ENCODE measurements at regions not wholly inside any gene's neighbourhood (a gene's known extent, or its start where the extent isn't known, plus 50 kb on each side); places are given as distances from the start of the nearest gene placed in this dataset.

DNA sequence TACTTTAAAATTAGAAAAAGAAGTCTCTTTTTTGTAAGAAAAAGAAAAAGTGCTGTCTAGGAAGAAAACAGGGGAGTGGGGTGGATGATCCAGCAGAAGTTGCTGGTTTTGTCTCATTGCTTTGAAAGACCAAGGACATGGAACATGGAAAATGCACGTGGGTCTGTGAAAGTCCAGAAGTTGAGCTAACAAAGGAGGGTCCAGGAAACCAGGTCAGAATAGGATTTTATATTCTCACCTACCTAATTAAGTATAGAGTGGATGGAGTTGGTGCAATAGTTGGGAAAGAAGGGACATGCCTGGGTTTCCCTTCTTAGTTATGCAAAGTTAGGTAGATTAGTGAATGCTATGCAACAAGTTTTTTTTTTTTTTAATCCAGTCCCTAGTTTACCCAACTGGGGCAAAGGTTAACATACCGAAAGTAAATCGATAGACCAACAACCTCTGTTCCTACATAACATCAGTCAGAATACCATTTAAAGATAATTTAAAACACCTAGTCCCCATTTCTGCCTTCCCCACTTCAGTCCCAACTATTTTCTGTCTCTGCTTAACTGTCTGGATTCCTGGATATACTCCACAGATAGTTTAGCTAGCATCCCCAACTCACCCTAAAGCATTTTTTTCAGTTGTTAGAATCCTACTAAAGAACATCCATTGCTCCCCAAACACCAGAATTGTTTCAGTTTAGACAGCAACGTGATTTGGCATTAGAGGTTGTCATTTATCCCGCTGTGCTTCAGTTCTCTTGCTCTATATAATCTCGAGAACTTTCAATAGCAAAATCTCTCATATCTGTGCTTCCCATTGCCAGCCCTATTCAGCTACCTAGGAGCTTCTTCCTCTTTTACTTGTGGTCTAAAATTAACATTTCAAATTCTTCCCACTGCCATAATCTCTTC, 105.7 kb upstream of the PLPPR5 start:
- no peak for DNase-seq (ENCODE audit: insufficient read length, low spot score)
- no peak for FAIRE-seq

DNA sequence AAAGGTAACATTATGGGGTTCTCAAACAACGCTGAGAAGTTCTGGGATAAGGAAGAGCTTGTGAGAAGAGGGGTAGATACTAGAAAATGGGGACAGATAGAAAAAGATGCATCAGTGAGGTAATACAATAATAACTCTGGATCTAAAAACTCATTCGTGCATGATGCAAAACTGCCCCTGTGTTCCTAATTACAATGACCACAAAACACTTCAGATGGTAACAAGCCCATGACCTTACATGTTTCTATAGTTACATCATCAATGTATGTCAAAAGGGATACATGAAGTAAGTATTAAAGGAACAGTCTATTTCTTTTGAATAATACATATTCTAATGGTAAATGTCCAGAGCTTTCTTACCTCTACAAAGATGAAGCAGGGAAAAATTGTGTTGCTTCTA, 110.6 kb upstream of the PLPPR5 start:
- FAIRE-seq, result no peak
- DNase-seq (ENCODE audit: insufficient read length, low spot score), result no peak
- TF ChIP-seq POU2F2 (IDR thresholded peaks at IDR 0.05; ENCODE audit: low read depth, low read length) (no peak), POLR2A (IDR thresholded peaks at IDR 0.05; ENCODE audit: low read depth, low read length) (no peak), PAX5 (IDR thresholded peaks at IDR 0.05; ENCODE audit: insufficient read depth, low read length, severe bottlenecking) (no peak), TAF1 (IDR thresholded peaks at IDR 0.05; ENCODE audit: low read depth, low read length) (no peak), SPI1 (IDR thresholded peaks at IDR 0.05; ENCODE audit: low read depth, low read length) (no peak), POLR2AphosphoS5 (IDR thresholded peaks at IDR 0.05; ENCODE audit: low read depth, low read length) (no peak)

More for the DNA sequence above, 105.7 kb upstream of the PLPPR5 start:
- TF ChIP-seq POU2F2 (IDR thresholded peaks at IDR 0.05; ENCODE audit: low read depth, low read length) (no peak), TAF1 (IDR thresholded peaks at IDR 0.05; ENCODE audit: low read depth, low read length) (no peak), PAX5 (IDR thresholded peaks at IDR 0.05; ENCODE audit: insufficient read depth, low read length, severe bottlenecking) (no peak), POLR2AphosphoS5 (IDR thresholded peaks at IDR 0.05; ENCODE audit: low read depth, low read length) (no peak), SPI1 (IDR thresholded peaks at IDR 0.05; ENCODE audit: low read depth, low read length) (no peak), POLR2A (IDR thresholded peaks at IDR 0.05; ENCODE audit: low read depth, low read length) (no peak)

DNA sequence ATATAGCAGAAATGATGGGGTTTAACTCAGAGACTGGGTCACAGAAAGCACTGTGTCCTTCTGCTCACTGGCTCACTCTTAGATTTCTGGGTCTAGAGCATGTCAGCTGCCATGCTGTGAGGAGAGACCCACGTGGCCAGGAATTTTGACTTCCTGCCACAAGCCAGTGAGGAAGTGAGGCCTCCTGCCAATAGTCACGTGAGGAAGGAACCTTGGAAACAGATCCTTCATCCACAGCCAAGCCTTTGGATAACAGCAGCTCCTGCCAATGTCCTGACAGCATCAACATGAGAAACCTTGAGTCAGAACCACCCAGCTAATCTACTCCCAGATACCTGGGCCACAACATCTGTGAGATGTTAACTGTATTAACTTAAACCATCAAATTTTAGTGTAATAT, 114.5 kb upstream of the PLPPR5 start:
- DNase-seq (ENCODE audit: insufficient read length, low spot score) (no peak), FAIRE-seq (no peak)
- TF ChIP-seq PAX5 (IDR thresholded peaks at IDR 0.05; ENCODE audit: insufficient read depth, low read length, severe bottlenecking), result no peak

DNA sequence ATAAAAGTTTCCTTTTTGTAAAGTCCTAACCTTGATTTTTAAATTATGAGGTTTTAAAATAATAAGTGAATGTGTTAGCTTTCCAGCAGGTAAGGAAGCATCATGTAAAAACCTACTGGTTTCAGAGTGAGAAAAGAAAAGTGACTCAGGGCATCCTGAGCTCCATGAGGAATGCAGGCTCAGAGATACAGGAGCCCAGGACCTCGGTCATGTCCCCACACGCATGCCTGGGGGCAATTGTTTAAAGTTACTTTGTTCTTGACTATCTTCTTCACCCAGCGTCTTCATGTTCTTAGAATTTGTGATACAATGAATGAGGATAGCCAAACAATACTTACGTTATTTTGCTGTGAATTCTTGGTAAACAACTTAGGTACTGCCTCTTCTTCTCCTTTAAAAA, 117.4 kb upstream of the PLPPR5 start:
- no peak for FAIRE-seq
- no peak for TF ChIP-seq POLR2AphosphoS5 (IDR thresholded peaks at IDR 0.05; ENCODE audit: low read depth, low read length)
- no peak for TF ChIP-seq POLR2A (IDR thresholded peaks at IDR 0.05; ENCODE audit: low read depth, low read length)
- no peak for TF ChIP-seq SPI1 (IDR thresholded peaks at IDR 0.05; ENCODE audit: low read depth, low read length)
- no peak for TF ChIP-seq POU2F2 (IDR thresholded peaks at IDR 0.05; ENCODE audit: low read depth, low read length)
- TF ChIP-seq PAX5 (IDR thresholded peaks at IDR 0.05; ENCODE audit: insufficient read depth, low read length, severe bottlenecking), result no peak
- TF ChIP-seq TAF1 (IDR thresholded peaks at IDR 0.05; ENCODE audit: low read depth, low read length), result no peak
- no peak for DNase-seq (ENCODE audit: insufficient read length, low spot score)

DNA sequence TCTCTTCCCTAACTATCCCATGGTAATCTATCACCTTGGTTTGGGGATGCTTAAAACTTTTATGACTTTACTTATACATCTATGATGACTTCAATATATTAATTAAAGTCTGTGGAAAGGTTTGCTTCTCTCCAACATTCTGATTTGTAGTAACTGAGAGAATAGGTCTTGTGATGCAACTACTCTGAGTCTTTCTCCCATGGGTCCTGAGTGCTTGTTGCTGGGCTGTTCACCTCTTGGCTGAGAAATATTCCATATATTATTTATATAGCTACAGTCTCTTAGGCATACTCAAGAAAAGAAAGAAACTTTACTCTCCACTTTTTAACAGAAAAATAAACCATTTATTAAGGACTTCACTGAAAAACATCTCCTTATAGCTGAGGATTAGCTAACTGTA, 119.3 kb upstream of the PLPPR5 start:
- DNase-seq (ENCODE audit: insufficient read length, low spot score) (no peak), FAIRE-seq (no peak)
- TF ChIP-seq SPI1 (IDR thresholded peaks at IDR 0.05; ENCODE audit: low read depth, low read length) (no peak), POLR2A (IDR thresholded peaks at IDR 0.05; ENCODE audit: low read depth, low read length) (no peak), POLR2AphosphoS5 (IDR thresholded peaks at IDR 0.05; ENCODE audit: low read depth, low read length) (no peak), POU2F2 (IDR thresholded peaks at IDR 0.05; ENCODE audit: low read depth, low read length) (no peak), TAF1 (IDR thresholded peaks at IDR 0.05; ENCODE audit: low read depth, low read length) (no peak), PAX5 (IDR thresholded peaks at IDR 0.05; ENCODE audit: insufficient read depth, low read length, severe bottlenecking) (no peak)

DNA sequence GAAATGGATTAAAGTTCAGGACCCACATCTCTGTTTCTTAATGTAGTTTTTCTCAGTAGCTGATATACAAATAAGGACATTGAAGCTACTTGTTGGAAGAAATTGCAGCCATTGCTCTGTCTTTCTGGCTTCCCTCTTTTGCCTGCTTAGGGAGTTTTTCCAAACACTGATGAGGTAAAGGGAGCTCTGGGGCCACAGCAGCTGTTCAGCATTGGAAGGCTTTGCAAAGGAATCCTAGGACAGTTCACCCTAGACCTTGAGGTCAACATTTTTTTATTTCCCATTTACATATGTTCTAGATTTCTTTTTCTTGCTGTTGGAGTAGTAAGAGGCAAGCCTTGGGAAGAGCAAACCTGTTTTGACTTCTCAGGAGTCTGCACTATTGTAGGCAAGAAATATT, 126.9 kb upstream of the PLPPR5 start:
- DNase-seq (ENCODE audit: insufficient read length, low spot score), result no peak
- TF ChIP-seq SPI1 (IDR thresholded peaks at IDR 0.05; ENCODE audit: low read depth, low read length), result no peak
- TF ChIP-seq TAF1 (IDR thresholded peaks at IDR 0.05; ENCODE audit: low read depth, low read length), result no peak
- no peak for TF ChIP-seq POU2F2 (IDR thresholded peaks at IDR 0.05; ENCODE audit: low read depth, low read length)
- no peak for TF ChIP-seq POLR2AphosphoS5 (IDR thresholded peaks at IDR 0.05; ENCODE audit: low read depth, low read length)
- TF ChIP-seq POLR2A (IDR thresholded peaks at IDR 0.05; ENCODE audit: low read depth, low read length), result no peak
- TF ChIP-seq PAX5 (IDR thresholded peaks at IDR 0.05; ENCODE audit: insufficient read depth, low read length, severe bottlenecking), result no peak
- FAIRE-seq, result no peak

DNA sequence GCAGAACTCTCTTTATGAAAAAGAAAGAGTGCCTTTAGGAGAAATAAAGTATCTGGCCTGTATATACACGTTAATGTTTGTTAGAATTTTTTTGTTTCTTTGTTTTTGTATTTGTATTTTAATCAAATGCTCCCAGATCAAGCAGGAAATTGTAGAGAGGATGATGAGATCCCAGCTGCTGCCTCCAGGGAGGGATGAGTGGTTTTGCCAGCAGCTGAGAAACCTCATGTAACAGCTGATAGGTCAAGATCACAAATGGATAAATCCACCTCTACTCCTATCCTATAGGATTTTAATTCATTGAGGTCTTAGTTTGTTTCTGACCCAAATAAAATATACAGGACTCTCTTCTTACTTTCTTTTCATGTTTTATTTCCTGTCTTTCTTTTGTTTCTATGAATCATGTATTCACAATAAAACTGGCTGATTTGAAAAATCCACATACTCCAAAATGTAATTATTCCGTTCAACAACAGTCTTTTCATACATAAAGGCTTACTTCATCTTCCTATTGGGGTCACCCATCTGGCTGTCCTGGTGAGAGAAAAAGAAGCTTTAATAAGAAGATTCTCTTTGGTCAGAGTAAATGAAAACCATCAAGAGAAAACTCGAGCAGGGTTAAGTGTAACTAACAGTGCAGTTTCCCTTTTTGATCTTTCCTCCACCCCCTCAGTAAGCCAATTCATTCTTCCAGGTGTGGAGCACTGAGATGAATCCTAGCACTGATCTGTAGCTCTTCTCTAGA, 129.3 kb upstream of the PLPPR5 start:
- FAIRE-seq, result no peak
- DNase-seq (ENCODE audit: insufficient read length, low spot score), result no peak
- TF ChIP-seq POLR2A (IDR thresholded peaks at IDR 0.05; ENCODE audit: low read depth, low read length), result no peak

DNA sequence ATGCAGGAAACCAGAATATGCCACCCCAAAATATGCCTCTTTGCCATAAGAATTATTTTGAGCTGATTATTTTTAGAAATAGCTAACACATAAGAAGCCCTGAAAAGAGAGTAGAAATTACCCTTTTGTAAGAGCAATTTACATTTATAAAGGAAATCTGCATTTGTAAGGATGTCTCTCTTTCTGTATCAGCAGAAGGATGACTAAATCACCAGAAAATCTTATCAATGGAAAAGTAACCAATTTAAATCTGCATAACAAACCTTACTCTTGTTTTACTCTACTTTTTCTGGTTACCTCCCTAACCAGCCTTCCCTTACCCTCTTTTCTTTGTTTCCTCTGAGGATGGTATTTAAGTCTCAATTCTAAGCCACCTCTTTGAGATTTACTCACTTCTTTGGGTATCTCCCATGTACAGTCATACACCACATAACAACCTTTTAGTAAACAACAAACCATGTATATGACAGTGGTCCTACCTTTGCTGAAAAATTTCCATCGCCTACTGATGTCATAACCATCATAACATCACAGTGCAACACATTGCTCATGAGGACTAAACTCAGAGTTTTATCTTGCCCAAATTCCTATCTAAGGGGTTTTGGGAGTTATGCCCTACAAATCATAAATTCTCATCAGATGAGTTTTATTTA, 126.6 kb upstream of the PLPPR4 start:
- TF ChIP-seq TAF1 (IDR thresholded peaks at IDR 0.05; ENCODE audit: low read depth, low read length), result no peak
- TF ChIP-seq POLR2A (IDR thresholded peaks at IDR 0.05; ENCODE audit: low read depth, low read length), result no peak
- TF ChIP-seq POU2F2 (IDR thresholded peaks at IDR 0.05; ENCODE audit: low read depth, low read length), result no peak
- no peak for TF ChIP-seq PAX5 (IDR thresholded peaks at IDR 0.05; ENCODE audit: insufficient read depth, low read length, severe bottlenecking)
- TF ChIP-seq POLR2AphosphoS5 (IDR thresholded peaks at IDR 0.05; ENCODE audit: low read depth, low read length), result no peak
- no peak for TF ChIP-seq SPI1 (IDR thresholded peaks at IDR 0.05; ENCODE audit: low read depth, low read length)
- DNase-seq (ENCODE audit: insufficient read length, low spot score), result no peak
- no peak for FAIRE-seq

DNA sequence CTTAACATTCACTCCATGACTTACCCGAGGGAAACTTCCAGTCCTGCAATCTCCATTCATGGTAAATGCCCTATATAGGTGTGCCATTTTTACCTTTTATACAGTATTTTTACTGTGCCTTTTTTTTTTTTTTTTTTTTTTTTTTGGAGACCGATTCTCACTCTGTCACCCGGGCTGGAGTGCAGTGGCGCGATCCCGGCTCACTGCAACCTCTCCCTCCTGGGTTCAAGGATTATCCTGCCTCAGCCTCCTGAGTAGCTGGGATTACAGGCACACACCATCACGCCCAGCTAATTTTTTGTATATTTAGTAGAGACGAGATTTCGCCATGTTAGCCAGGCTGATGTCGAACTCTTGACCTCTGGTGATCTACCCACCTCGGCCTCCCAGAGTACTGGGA, 124.4 kb upstream of the PLPPR4 start:
- no peak for DNase-seq (ENCODE audit: insufficient read length, low spot score)
- TF ChIP-seq TAF1 (IDR thresholded peaks at IDR 0.05; ENCODE audit: low read depth, low read length) (no peak), POLR2AphosphoS5 (IDR thresholded peaks at IDR 0.05; ENCODE audit: low read depth, low read length) (no peak), SPI1 (IDR thresholded peaks at IDR 0.05; ENCODE audit: low read depth, low read length) (no peak), PAX5 (IDR thresholded peaks at IDR 0.05; ENCODE audit: insufficient read depth, low read length, severe bottlenecking) (no peak), POLR2A (IDR thresholded peaks at IDR 0.05; ENCODE audit: low read depth, low read length) (no peak)
- FAIRE-seq, result no peak

Data from GM12891 (cell line).